ENCODE measurements at regions not wholly inside any gene's neighbourhood (a gene's known extent, or its start where the extent isn't known, plus 50 kb on each side); places are given as distances from the start of the nearest gene placed in this dataset.

GRCh38 chr3:30504939-30505338, 101.5 kb upstream of the TGFBR2 start:
- no peak for DNase-seq

DNA sequence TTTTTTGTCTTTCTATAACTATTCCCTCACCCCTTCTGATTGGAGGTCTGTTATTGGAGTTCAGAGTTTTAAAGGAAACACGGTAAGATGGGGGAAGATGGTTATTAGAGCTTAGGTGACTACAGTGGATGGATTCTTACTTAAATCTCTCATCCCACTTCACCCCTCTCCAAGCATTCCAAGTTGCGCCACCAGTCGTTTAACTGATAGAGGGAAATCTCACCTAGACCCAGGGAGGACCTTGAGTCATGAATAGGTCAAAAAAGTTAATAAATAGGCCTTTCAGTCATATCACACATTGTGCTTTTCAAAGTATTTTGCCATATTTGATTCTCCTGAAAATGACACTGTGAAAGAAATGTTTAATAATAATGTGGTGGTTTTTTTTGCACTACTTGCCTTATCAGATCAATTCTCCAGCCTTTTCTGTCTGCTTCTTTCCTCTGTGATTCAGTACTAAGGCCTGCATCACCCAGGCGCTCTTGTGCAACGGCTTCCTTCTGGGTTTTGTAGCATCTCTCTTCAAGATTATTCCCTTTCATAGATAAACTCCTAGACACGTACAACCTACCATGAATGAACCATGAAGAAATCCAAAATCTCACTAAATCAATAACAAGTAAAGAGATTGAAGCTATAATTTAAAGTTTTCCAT, 100.4 kb upstream of the TGFBR2 start:
- DNase-seq = no peak

DNA sequence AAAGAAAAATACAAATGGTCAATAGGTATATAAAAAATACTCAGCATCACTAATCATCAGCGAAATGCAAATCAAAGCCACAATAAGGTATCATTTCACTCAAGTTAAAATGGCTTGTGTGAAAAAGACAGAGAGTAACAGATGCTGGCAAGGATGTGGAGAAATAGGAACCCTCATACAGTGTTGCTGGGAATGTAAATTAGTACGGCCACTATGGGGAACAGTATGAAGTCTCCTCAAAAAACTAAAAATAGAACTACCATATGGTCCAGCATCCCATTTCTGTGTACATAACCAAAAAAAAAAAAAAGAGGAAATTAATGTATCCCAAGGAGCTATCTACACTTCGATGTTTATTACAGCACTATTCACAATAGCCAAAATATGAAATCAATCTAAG, 98.1 kb upstream of the TGFBR2 start:
- DNase-seq = no peak

- DNase-seq = no peak
These were observed 95.8 kb upstream of the TGFBR2 start for GRCh38 chr3:30510596-30510995.

- DNase-seq = no peak
These were observed 94.7 kb upstream of the TGFBR2 start for GRCh38 chr3:30511524-30512251.

DNA sequence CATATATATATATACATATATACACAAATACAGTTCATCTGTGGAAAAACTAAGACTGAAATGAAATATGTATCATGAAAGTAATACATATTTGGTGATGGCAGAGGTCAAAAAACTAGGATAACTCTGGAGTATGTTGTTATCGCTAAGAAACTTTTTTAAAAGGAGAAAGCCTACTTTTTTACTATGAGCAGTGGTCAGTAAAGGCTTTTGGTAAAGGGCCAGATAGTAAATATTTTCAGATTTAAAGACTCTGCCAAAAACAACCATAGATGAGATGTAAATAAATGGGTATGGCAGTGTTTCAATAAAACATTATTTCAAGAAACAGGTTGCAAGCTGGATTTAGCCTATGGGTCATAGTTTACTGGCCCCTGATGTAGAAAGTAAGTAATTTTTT, 93.8 kb upstream of the TGFBR2 start:
- DNase-seq = no peak

- no peak for DNase-seq
These were observed 92.8 kb upstream of the TGFBR2 start for GRCh38 chr3:30513374-30514152.

DNA sequence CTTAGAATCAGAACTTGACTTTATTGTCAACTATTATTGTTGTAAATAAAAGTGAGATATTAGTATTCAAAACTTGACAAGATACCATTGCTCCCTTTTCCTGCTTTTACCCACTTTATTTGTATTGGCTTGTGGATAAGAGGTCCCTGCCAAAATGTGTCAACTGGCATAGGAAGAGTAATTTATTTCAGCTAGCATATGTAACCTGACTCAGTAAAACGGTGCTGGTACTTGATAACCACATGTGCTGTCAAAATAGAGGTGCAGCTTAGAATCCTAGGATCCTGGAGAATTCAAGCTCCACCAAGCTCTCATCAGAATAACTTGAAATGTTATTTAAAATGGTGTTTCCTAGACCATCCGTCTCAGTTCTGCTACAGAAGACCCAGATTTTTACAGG, 90.2 kb upstream of the TGFBR2 start:
- no peak for DNase-seq

DNA sequence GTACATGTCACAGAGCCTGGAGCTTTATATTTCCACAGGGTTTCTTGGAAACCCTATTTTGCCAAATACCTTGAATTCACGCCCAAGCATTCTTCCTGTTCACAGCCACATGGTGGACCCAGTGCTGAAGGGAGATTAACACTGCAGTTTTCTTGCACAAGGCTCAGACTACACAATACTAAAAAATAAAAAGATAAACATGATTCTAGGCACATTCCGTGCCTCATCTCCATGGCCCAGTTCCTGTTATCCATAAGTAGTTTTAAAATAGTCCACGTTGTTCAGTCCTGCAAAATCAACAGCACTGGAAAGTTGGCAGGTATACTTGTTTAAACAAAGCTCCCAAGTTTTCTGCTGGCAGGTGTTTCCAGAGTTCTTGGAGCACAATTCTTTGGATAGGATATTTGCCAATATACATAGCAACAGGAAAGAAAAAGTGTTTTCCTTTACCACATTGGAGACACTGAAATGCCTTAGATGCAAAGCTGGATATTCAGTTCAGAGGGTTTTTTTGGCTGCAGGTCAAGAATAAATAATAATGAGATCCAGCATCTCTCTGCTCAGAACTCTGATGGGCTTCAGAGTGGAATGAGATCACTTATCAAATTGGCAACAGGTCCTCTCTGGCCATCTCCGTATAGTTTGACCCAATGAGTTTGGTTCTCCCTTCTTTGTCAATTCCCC, 88.1 kb upstream of the TGFBR2 start:
- peak; percentile 23 for DNase-seq

DNA sequence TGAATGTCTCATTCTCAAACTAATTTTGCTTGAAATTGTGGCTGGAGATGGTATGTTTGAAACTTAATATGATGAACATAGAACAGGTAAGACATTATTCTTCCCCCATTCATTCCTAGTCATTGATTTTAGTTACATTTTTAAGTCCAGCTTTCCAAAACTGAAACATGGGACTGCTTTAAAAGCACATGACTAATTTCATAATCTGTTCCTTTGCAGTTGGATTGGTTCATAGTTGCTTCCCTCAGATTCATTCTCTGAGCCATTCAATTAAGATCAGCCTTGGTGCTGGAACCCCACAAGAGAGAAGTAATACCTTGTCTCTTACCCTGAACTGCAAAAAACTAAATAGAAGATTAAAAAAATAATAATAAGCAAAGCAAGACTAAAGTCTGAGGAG, 87.5 kb upstream of the TGFBR2 start:
- DNase-seq = no peak

GRCh38 chr3:30520699-30521098, 85.7 kb upstream of the TGFBR2 start:
- no peak for DNase-seq

- no peak for DNase-seq
These were observed 85.2 kb upstream of the TGFBR2 start for GRCh38 chr3:30521156-30521715.

GRCh38 chr3:30522476-30522875, 83.9 kb upstream of the TGFBR2 start:
- no peak for DNase-seq

DNA sequence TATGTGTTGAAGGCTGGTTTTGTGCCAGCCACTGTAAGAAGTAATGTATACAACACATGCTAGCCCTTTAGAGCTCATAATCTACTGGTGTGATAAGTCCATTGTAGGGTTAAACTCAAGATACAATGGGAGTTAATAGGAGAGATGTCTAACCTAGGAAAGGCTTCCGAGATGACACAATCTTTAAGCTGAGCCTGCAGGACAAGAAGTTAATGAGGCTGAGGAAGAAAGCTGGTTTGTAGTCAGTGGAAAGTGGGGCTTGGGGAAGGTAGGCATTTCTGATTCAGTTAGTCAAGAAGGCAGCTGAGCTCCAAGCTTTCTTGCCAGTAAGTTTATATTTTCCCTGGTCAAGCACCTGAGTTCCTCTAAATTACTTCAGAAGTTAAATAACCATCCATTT, 83.0 kb upstream of the TGFBR2 start:
- no peak for DNase-seq

DNA sequence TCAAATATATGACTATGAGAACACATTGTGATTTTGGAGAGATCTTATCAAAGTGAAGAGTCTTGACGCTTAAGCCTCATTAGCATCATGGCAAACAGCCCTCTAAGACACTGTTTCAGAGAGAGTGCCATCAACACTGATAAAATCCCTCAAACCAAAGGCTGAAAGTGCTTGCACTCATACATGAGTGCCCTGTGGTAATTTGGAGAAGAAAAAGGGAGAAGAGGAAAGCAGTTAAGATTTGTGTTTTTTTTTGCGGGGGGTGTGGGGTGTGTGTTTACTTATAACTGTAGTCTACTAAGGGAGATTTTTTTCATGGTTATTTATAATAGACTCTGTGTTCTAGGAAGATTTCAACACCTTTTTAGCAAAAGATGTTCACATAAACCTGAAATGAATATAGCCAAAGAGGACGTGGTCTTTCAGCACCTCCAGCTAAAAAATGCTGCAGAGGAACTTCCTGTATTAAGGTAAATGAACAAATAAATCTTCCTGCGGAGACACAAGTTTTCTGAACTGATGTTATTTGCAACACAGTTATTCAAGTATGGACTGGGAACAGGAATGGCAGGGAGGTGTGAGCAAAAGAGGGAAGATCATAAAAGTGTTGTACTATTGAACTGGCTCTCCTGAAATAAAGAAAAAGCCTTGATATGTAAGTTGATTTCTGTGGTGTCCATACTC, 81.9 kb upstream of the TGFBR2 start:
- no peak for DNase-seq

- DNase-seq = no peak
These were observed 80.4 kb upstream of the TGFBR2 start for GRCh38 chr3:30526031-30526430.

- no peak for DNase-seq
These were observed 79.2 kb upstream of the TGFBR2 start for GRCh38 chr3:30527186-30527585.

GRCh38 chr3:30527720-30528119, 78.7 kb upstream of the TGFBR2 start:
- DNase-seq = no peak

DNA sequence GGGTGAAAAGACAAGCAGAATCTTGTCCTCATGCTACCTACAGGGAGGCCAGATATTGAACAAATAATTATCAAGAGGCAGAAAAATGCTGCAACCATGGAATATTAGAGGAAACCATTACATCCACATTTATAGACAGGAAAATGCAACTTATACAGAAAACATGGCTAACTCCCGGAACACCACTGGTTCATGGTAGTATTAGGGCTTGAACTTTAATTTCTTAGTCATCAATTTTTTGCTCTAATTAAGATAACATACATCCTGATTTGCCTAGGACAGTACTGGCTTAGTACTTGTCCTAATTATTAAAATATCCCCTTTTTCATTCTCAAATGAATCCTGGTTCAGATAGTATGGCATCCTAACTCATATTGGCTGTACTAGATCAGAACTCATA, 76.3 kb upstream of the TGFBR2 start:
- no peak for DNase-seq

GRCh38 chr3:30531017-30531570, 75.3 kb upstream of the TGFBR2 start:
- DNase-seq = no peak

DNA sequence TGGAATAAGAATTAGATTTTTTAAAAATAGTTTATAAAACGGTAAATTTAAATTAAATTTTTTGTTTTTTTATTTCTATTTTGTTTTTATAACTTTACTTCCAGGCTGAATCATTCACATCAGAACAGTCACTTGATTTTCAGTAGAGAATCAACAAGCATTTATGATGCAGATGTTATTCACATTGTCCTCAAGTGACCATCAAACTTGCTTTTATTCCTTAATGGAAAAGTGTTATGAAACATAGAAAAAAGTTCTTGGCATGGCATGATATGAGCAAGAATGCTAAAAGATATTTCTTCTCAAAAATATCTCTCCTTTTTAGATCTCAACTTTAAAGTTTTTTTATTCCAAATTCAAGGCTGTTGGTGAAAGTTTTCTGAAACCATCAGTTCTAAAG, 70.9 kb upstream of the TGFBR2 start:
- no peak for DNase-seq

GRCh38 chr3:30538791-30539190, 67.6 kb upstream of the TGFBR2 start:
- DNase-seq = no peak

Measured in NCI-H774 (cell line).